D341Med (cell line): ENCODE measurements at regions not wholly inside any gene's neighbourhood (a gene's known extent, or its start where the extent isn't known, plus 50 kb on each side); places are given as distances from the start of the nearest gene placed in this dataset.
A peak's percentile ranks its signal among the peaks of the same experiment; 100 is the strongest.

Experiments
- DNase-seq: peaks from one replicate; pipeline ENCODE4 v3.0.0; 2012; ENCODE audit warnings: low spot score

DNA sequence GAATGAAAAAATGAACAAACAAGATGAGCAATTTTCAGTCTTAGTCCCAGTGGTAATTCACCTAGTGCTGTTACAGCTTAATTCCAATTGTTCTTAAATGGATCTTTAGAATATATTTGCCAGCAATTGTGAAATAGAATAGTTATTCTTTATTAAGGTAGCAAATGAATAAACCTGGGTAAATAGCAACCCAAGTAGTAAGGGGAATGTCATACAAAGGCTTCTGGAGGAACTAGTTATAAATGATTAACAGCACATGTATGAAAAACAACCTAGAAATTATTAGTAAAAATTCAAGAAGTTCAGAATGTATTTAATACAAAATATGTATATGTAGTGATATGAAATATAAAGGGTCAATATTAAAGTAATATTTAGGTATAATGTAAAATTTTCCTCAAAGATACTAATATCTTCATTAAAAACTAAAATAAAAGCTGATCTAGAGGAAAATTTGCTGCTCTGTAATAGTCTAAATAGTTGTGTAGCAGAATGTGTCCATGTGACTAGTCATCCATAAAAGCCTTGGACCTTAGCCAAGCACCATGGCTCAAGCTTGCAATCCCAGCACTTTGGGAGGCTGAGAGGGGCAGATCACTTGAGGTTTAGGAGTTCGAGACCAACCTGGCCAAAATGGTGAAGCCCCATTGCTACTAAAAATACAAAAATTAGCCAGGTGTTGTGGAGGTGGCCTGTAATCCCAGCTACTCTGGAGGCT, 535.9 kb upstream of the ATXN8OS start:
- no peak for DNase-seq

DNA sequence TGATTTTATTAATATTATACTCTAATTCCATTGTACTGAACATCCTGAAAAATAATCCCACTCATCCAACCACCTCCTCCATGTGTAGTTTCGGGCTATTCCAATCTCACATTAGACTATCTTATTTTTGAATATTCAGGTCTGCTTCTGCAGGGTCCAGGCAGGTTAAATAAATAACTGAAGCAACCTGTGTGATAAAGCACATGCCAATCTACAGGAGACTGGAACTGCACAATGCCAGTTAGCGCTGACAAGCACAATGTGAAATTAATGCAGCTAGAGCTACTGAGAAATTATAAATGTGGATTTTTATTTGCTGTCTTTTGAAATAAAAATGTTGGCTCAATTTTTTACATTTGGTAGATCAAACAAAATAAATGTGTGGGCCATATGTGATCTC, 540.1 kb upstream of the ATXN8OS start:
- no peak for DNase-seq

DNA sequence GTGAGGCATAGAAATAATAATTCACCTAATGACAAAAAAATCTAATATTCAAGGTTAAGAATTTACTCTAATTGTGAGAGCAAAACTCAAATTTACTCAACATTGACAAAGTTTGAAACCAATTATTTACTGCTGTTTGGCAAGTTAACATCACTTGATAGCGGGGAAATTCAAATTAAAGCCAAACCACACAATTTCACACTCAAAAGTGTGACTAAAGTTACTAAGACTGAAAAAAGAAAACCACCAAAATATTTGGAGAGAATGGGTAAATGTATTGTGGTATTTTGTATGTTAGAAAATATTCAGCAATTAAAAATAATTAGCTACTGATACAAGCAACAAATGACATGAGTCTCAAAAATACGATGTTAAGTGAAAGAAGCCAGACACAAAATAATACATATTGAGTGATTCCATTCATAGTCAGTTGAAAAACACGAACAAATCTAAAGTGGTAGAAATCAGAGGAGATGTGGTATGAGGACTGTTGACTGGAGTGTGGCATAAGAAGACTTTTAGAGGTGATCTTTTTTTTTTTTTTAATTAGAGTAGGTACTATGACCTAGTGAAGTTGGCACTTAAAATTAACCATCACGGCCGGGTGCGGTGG, 541.4 kb upstream of the ATXN8OS start:
- DNase-seq, result no peak

DNA sequence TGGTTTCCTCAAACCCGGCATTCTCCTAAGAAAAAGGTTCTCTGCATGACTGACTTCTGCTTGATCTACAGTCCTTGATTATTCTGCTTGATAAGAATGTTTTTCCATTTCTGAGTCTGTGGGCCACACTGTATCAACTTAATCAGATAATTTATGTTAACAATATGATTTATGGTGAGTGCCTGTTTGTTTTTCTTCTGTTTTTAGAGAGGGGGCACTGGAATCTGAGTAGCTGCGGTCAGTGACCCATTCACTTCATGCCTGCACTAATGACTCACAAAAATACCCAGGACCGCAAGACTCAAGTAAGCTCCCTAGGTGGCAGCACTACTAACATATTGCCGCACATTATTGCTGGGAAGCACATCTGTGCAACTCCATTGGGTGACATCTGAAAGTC, 542.3 kb upstream of the ATXN8OS start:
- peak; percentile 51 for DNase-seq

DNA sequence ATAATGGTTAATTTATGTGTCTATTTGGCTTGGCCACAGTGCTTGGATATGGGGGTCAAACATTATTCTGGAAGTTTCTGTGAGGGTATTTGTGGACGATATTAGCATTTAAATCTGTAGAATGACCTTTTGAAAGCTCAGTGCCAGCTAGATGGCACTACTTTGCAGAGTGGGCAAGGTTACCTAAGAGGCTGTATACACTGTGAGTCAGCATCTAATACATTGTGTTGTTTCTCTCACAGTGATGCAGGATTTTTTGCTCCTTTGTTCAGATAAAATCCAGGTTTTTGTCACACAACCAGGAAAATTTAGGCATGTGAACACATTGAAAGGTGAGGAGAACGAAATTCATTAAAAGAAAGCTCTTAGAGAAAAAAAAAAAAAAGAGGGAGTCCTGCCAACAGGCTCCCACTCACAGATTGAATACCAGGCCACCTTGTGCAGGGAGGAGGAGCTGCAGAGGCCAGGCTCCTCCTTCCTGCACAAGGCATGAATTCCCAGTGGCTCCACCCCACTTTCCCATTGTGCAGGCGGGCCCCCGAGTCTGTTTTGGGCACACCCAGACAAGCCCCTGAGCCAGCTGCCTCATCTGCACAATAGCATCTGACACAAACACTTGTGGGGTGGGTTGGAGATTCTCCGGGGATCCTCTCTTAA, 551.0 kb upstream of the ATXN8OS start:
- no peak for DNase-seq

DNA sequence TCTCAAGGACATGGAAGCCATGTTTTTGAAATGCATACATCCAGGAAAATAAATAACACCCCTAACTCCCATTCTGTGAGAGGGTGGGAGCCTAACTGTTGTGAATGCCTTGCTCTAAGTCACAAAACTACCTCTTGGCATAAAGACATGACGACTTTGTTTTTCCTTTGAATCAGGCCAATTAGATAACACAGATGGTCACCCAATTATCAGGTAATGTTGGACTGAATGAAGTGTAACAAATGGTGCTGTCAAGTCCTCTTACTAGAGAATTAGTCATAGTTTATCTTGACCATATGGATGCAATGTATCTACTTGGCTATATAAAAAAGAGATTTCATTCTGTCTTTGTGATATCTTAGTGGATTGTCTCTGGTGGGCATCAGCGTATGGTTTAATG, 553.6 kb upstream of the ATXN8OS start:
- no peak for DNase-seq

DNA sequence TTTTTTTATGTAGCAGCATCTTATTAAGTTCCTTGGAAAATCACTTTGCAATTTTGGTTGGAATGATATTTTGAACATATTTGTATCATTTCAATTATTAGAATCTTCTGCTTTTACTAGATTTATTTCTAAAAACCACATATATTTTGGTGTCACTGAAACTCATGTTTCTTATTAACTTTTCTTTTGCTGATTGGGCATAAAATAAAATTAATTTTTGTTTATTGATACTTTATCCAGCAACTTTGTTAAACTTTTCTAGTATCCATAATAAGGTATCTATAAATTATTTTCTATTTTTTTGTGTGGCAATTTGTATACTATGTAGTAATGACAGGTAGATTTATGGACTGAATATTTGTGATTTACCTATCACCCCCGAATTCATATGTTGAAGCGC, 556.4 kb upstream of the ATXN8OS start:
- DNase-seq, result no peak

DNA sequence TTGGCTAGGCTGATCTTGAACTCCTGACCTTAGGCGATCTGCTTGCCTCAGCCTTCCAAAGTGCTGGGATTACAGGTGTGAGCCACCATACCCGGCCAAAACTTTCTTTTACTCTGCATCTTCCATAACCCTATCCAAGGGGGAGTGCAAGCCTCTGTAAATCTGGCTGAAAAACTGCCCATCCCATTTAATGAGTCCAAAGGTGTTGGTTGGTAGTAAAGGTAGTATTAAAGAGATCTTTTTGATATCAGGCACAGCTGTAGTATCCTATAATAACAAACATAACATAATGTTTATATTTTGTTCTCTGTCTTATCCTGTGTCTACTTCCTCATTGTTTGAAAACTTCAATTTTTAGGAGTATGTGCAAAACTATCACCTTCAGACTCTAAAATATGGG, 559.8 kb upstream of the ATXN8OS start:
- no peak for DNase-seq

DNA sequence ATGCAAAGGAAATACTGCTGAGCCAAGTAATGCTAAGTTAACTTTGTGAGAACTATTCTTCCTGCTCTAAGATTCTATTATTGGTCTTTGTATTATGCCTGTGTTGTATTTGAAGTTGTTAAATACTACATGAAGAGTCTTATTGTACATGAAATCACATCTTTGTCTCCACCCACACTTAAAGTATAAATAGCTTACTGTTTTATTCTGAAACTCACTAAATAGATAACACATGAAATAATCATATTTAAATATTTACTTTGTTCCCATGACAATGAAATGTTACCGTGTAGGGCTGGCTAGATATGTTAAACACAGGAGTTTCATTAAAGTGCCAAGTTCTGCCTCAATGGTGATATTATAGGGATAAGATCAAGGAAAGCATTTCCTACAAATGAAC, 562.1 kb upstream of the ATXN8OS start:
- no peak for DNase-seq

DNA sequence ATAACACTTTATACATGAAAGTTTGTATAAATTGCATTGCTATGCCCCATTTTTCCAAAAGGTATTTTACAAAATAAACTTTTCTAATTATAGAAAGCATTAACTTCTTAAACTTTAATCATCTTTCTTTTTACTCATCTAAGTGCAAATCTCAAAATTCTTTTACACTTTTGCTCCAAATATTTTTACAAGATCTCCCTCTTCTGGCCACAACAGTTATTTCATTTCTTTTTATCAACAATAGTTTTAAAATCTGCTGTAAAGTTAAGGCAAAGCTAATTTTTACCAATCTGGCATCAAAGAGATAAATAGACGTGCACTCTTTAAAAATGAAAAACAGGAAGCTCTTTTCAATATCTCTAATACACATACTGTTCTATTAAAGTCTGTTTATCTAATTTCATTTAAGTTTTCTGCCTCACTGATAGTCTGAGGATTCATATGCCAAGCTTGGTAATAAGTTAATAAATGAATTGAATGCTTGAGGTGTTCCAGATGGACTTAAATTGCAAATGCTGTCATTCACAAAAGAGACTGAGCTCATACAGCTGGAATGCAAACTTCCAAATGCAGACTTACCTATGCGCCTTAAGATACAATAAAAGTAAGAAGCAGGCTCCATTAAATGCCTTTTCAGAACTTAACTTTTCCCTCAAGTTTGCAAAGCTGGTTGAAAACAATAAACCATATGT, 583.0 kb upstream of the ATXN8OS start:
- DNase-seq, result no peak

DNA sequence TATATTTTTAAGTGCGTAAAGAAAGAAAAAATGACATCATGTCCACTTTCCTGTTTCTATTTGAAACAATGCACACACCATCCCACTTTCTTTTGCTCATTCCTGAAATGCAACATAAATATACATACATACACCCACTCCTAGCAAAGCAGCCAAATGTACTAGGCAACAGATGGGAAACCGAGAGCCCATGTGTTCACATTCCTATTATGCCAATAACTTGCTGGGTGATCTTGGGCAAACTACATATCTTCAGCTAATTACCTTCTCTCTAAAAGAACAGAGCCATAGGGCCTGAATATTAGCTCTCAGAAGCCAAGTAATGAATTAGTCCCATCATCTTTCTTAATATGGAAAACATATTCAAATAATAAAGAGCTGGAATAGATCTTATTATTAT, 610.6 kb upstream of the ATXN8OS start:
- DNase-seq, result no peak

DNA sequence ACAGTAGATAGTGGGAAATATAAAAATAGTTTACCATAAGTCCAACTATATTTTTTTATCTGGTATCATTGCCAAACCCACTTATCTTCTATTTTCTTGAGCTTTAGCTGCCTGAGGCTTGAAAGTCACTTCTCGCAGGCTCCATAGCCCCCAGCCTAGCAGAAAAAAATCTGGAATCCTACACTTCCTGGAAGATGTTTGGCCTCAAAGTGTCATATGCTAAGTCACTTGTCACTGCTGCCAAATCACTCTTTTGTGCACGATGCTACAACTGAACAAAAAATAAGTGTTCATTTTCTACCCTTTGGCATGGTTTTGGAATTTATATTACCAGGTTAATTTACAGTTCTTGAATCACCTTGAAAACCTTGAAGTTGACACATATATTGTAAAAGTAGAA, 612.5 kb upstream of the ATXN8OS start:
- DNase-seq, result no peak

DNA sequence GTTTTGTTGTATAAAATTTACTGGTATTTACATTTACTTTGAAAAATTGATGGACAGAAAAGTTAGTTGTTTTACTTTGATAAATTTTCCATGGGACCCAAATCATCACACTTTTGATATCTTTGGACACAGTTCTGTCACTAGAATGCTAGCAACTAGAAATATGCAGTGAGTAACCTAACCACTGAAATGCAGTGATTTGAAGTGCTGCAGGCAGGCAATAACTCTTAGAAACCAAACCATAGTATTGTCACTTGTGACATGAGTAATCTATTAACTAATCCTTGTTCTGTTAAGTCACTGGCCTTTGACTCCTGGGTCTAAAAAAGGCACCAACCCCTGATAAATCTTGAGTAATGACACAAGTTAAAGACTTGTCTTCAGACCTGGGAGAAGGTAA, 620.0 kb upstream of the ATXN8OS start:
- DNase-seq, result no peak

DNA sequence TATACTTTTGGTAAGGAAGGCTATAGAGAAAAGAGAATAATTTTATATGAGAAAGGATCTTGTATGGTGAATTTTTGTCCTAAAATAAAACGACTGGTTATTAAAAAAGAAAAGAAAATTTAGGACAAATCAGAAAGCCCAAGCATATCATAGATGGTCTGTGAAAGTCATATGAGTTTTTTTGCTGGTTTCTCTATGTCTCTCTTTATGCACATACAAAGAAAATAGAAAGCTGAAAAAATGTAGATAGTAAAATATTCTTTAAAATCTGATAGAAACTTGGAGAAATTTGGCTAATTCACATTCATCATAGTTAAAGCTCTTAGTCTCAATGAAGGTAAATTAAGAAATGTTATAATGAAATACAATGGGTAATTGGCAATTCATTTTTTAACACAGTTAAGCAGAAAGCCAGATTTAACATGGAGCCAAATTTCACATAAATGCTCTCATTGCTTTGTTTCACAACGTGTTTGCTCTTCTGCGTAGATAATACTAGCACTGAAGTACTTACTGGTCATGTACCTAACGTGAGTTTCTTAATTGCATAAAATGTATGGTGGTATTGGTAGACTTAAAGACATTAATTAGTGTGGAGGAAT, 621.5 kb upstream of the ATXN8OS start:
- DNase-seq, result no peak

DNA sequence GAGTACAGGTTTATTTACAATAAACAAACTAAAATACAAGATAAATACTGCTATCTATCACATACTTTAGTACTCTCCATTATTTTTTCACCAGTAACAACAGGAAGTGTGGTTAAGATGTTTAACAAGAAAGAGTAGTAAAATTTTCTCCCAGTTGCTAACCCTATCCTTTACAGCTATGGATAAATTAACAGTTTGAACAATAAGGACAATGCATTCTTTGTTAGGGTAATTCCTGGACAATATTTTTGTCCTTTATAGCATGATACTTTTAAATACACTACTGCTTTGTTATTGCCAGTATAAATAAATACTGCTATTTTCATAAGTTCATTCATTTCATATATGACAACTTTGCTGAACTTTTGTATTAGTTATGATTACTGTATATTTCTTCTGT, 630.2 kb upstream of the ATXN8OS start:
- DNase-seq, result no peak

DNA sequence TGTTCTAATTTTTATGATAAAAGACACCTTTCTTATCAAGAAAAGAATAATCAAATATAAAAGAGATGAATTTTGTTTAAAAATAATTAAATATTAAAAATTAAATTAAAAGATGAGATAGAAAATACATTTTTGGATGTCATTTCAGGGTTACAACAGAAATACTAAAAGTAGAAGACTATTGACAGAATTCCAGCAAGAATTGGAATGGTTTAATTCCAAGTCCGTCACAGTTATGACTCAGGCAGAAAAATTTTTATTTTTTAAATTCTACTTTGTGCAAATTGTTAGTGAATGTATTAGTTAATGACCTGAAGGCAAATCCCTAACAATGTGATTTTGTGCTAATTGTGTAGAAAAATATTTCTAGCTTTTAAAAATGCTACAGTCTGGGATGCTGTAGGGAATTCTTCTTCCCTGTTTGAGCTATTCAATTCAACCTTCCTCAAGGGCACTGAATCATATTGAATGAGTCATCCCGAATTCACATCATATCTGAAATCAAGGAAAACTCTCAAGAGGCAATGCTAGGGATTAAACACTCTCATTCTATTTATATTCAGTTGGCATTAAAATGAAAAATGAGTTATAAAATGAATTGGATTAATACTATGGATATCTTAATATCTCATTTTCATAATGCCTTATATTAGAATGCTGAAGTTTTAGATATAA, 633.5 kb upstream of the ATXN8OS start:
- DNase-seq, result no peak

DNA sequence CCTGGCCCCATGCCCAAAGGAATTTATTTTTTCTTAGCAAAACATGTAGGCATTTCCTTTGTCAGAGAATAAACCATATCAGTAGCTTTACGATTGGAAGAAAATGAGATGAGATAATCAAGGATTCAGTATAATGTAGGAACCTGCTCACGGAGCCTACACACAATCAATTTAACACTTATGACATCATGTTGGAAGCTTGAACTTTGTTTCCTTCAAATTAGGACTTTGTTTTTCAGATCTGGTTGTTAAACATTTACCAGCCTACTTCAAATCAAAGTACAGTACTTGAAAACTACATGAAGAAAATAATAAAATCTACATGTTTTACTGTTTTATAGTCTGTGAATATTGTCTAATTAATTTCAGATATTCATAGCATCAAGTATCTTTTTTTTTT, 639.0 kb upstream of the ATXN8OS start:
- DNase-seq, result no peak

DNA sequence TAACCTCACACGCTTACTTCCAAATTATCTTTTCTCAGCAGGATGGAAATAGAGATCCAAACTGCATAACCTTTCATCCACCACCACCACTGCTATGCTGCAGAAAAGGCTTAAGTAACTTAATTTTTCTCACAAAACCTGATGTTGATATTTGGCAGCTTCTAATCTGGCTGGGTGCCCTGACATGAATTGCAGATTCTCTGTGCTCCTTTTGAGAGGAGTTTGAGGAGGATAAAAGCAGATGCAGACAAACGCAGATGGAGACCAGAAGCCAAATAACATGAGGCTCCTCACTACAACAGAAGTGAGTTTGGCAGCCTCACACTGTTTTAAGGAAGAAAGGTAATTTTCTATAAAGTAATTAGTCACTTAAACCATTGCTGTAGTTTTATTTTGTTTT, 646.2 kb upstream of the ATXN8OS start:
- peak; percentile 24 for DNase-seq

DNA sequence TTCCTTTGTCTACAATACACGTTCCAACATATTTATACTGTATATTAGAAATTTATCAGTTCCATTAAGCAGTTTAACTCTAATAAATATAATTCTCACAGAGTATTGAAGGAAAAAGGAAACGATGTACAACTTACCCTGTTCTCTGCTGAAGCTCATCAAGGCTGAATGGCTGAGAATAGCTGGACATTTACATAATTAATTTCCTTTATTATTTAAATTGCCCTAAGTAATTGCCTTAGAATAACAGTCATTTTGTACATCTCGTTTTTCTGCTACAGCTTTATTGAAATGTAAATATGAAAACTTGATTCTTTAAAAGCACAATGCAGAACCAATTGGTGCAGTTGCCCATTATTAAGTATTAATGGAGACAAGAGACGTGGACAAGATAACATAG, 648.3 kb upstream of the ATXN8OS start:
- no peak for DNase-seq

DNA sequence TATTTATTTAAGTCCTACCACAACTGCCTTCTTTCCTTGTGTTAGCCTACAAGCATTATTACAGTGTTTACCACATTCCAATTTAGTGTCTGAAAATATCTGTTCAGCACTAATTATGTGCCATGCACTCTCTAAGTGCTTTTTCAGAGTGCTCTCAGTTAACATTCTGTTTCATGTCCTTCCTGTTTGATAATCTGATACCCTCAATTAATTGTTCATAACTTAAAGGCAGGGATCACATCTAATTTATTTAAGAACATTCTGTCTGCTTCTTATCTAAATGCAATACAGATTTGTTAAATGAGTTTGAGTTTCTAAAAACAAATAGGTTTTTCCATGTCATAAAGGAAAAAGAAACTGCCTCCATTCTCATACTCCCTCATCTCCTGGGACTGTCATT, 649.6 kb upstream of the ATXN8OS start:
- DNase-seq, result no peak

DNA sequence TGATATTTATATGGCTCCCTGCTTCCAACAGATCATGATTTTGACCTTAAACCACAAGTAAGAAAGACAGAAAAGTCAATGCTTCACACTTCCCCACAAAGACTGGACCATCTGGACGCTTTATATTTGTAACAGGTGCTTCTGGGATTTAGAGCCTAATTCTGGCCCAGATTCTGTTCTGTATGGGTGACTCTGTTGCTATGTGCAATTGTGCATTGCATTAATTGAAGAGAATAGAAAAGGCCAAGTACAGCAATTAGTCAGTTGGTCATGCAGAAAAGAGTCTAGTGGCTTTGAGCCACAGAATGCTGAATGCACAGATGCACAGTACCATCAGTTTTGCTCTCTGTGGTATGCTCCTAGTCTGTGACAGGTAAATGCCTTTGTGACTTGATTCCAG, 657.4 kb upstream of the ATXN8OS start:
- peak; percentile 19 for DNase-seq

DNA sequence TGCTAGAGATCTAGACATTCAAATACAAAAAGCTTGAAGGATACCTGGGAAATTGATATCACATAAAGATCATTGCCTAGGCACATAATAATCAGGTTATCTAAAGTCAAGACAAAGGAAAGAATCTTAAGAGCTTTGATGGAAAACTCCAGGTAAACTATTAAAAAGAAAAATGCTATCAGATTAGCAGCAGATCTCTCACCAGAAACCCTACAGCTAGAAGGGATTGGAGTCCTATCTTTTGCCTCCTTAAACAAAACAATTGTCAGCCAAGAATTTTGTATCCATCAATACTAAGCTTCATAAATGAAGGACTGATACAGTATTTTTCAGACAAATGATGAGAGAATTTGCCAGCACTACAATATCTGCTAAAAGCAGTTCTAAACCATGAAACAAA, 682.4 kb upstream of the ATXN8OS start:
- no peak for DNase-seq
